ENCODE measurements at regions not wholly inside any gene's neighbourhood (a gene's known extent, or its start where the extent isn't known, plus 50 kb on each side); places are given as distances from the start of the nearest gene placed in this dataset.

DNA sequence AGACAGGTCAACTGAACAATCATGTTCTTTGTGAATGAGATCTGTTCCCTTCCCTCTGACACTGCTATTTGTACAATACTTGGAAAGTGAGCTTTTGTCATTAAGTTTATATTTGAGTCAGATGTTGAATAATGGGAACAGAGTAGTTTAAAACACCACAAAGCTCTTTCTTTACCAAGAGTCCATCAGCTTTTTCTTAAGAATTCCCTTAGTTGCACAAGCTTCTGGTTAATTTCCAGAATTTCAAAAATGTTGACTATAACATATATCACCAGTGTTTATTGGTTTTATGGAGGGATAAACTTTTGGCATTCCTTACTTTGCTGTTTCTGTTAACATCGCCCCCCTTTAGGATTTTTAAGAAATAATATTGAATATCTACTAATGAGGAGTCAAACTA lies 403.7 kb downstream of the CCDC85A start:
- H3K9me3 ChIP-seq (ENCODE audit: insufficient read depth, low read depth, low read length): no peaks in the 10 kb centered on the region

DNA sequence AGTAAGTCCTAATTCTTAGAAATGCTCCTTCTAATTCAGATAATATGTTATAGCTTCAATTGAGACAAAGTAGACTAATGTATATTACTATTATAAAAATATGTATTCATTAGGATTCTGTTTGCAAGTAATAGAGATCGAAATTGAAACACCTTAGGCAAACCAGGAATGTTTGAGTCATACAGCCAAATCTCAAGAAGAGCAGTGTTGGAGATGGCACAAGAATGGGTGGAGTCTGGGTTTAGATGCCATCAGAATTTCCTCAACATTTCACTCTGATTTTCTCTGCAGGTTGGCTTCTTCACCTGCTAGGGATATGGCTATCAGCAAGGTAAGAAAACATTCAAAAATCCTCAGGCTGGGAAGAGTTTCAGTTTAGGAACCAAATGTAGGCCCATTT lies 405.4 kb downstream of the CCDC85A start:
- Histone ChIP-seq H3K9ac (ENCODE audit: low read depth, low read length, poor library complexity, severe bottlenecking) (no peak overlapping the region), H3K4me1 (ENCODE audit: insufficient read depth, low read length, poor library complexity, severe bottlenecking) (no peaks in the 10 kb centered on the region), H3F3A (ENCODE audit: low read depth) (no peaks in the 10 kb centered on the region), H3K36me3 (ENCODE audit: insufficient read depth, low read length) (no peaks in the 10 kb centered on the region), H3K4me3 (ENCODE audit: low read length, poor library complexity, severe bottlenecking) (no peak overlapping the region), H3K4me2 (ENCODE audit: low read depth, low read length, poor library complexity, severe bottlenecking) (no peak overlapping the region), H3K9me2 (replicated peaks; ENCODE audit: low read depth, low read length) (no peaks in the 10 kb centered on the region), H3K27me3 (ENCODE audit: insufficient read depth, low read length, poor library complexity, severe bottlenecking) (no peaks in the 10 kb centered on the region), H3K9me3 (ENCODE audit: insufficient read depth, low read depth, low read length) (no peaks in the 10 kb centered on the region), H4K20me1 (ENCODE audit: insufficient read depth, low read length, poor library complexity, severe bottlenecking) (no peaks in the 10 kb centered on the region), H3K79me2 (ENCODE audit: insufficient read depth, low read length) (no peaks in the 10 kb centered on the region), H2AFZ (ENCODE audit: low read length) (no peak overlapping the region)
- no peak for TF ChIP-seq EZH2phosphoT487 (IDR thresholded peaks at IDR 0.05; ENCODE audit: borderline replicate concordance)
- TF ChIP-seq, protein P1, sequence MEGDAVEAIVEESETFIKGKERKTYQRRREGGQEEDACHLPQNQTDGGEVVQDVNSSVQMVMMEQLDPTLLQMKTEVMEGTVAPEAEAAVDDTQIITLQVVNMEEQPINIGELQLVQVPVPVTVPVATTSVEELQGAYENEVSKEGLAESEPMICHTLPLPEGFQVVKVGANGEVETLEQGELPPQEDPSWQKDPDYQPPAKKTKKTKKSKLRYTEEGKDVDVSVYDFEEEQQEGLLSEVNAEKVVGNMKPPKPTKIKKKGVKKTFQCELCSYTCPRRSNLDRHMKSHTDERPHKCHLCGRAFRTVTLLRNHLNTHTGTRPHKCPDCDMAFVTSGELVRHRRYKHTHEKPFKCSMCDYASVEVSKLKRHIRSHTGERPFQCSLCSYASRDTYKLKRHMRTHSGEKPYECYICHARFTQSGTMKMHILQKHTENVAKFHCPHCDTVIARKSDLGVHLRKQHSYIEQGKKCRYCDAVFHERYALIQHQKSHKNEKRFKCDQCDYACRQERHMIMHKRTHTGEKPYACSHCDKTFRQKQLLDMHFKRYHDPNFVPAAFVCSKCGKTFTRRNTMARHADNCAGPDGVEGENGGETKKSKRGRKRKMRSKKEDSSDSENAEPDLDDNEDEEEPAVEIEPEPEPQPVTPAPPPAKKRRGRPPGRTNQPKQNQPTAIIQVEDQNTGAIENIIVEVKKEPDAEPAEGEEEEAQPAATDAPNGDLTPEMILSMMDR (conservative IDR thresholded peaks at IDR 0.05; ENCODE audit: low read length): no peak

More for the DNA sequence above, 403.7 kb downstream of the CCDC85A start:
- H4K20me1 ChIP-seq (ENCODE audit: insufficient read depth, low read length, poor library complexity, severe bottlenecking): no peaks in the 10 kb centered on the region
- no peak overlapping the region for H3K4me3 ChIP-seq (ENCODE audit: low read length, poor library complexity, severe bottlenecking)
- H2AFZ ChIP-seq (ENCODE audit: low read length): no peak overlapping the region
- no peak overlapping the region for H3K4me2 ChIP-seq (ENCODE audit: low read depth, low read length, poor library complexity, severe bottlenecking)
- H3K9me2 ChIP-seq (replicated peaks; ENCODE audit: low read depth, low read length): no peaks in the 10 kb centered on the region
- H3K27me3 ChIP-seq (ENCODE audit: insufficient read depth, low read length, poor library complexity, severe bottlenecking): no peaks in the 10 kb centered on the region
- H3K36me3 ChIP-seq (ENCODE audit: insufficient read depth, low read length): no peaks in the 10 kb centered on the region
- TF ChIP-seq EZH2phosphoT487 (IDR thresholded peaks at IDR 0.05; ENCODE audit: borderline replicate concordance): no peak
- TF ChIP-seq, protein P1 (conservative IDR thresholded peaks at IDR 0.05; ENCODE audit: low read length): no peak
- H3F3A ChIP-seq (ENCODE audit: low read depth): no peaks in the 10 kb centered on the region
- no peak overlapping the region for H3K9ac ChIP-seq (ENCODE audit: low read depth, low read length, poor library complexity, severe bottlenecking)
- H3K4me1 ChIP-seq (ENCODE audit: insufficient read depth, low read length, poor library complexity, severe bottlenecking): no peaks in the 10 kb centered on the region
- no peaks in the 10 kb centered on the region for H3K79me2 ChIP-seq (ENCODE audit: insufficient read depth, low read length)

DNA sequence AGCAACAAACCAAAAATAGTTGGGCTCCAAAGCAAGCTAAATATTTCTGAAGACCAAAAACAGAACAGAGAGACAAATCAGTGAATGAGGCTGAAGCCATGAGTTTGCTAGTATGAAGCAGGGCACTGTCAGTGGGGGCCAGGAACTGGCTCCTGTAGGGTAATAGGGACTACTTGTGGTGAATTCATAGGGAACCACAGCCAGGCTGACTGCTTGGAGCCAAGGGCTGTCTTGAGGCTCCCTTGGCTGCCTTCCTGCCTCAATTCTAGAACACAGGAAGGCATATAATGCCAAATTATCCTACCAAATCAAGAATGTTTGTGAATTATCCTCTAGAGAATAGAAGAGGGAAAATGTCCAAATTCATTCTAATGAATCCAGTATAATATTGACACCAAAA lies 406.0 kb downstream of the CCDC85A start:
- Histone ChIP-seq H3K36me3 (ENCODE audit: insufficient read depth, low read length) (no peaks in the 10 kb centered on the region), H3F3A (ENCODE audit: low read depth) (no peaks in the 10 kb centered on the region), H3K9me2 (replicated peaks; ENCODE audit: low read depth, low read length) (no peaks in the 10 kb centered on the region), H3K4me2 (ENCODE audit: low read depth, low read length, poor library complexity, severe bottlenecking) (no peak overlapping the region), H3K9me3 (ENCODE audit: insufficient read depth, low read depth, low read length) (no peaks in the 10 kb centered on the region), H3K4me1 (ENCODE audit: insufficient read depth, low read length, poor library complexity, severe bottlenecking) (no peaks in the 10 kb centered on the region), H3K27me3 (ENCODE audit: insufficient read depth, low read length, poor library complexity, severe bottlenecking) (no peaks in the 10 kb centered on the region), H3K9ac (ENCODE audit: low read depth, low read length, poor library complexity, severe bottlenecking) (no peak overlapping the region), H2AFZ (ENCODE audit: low read length) (no peak overlapping the region), H4K20me1 (ENCODE audit: insufficient read depth, low read length, poor library complexity, severe bottlenecking) (no peaks in the 10 kb centered on the region), H3K79me2 (ENCODE audit: insufficient read depth, low read length) (no peaks in the 10 kb centered on the region), H3K4me3 (ENCODE audit: low read length, poor library complexity, severe bottlenecking) (no peak overlapping the region)
- TF ChIP-seq, protein P1 (conservative IDR thresholded peaks at IDR 0.05; ENCODE audit: low read length): no peak
- TF ChIP-seq EZH2phosphoT487 (IDR thresholded peaks at IDR 0.05; ENCODE audit: borderline replicate concordance): no peak
